Keratinocyte (primary cell): ENCODE measurements at regions not wholly inside any gene's neighbourhood (a gene's known extent, or its start where the extent isn't known, plus 50 kb on each side); places are given as distances from the start of the nearest gene placed in this dataset.

Experiments
- DNase-seq: peaks from one replicate; pipeline ENCODE4 v3.0.0-alpha.2; 2011; ENCODE audit warnings: low read depth, missing footprints, low spot score
- FAIRE-seq: peaks from 2 replicates; lab custom pipeline; 2011; peaks lifted over from hg19 to GRCh38; lab: Jason Lieb, UNC
- H2AFZ ChIP-seq: 2 replicates; pipeline ENCODE4 v1.6.0; 2012; ENCODE audit warnings: low read length, control low read depth, inconsistent platforms; ENCODE audit not compliant: control insufficient read depth
- H3K27ac ChIP-seq: 2 replicates; pipeline ENCODE4 v1.5.1; 2011; ENCODE audit warnings: low read length; ENCODE audit not compliant: control insufficient read depth, insufficient read depth
- H3K27me3 ChIP-seq: 3 replicates; pipeline ENCODE4 v1.6.0; 2011; ENCODE audit warnings: low read length; ENCODE audit not compliant: control insufficient read depth, insufficient read depth; ENCODE audit errors: extremely low read depth
- H3K36me3 ChIP-seq, 2 experiments: 2 replicates in 1 of 2; 3 replicates in 1 of 2; pipeline ENCODE4 v1.5.1; 2011; ENCODE audit warnings: low read length in 2 of 2, mild to moderate bottlenecking in 1 of 2; ENCODE audit not compliant: control insufficient read depth in 2 of 2, insufficient read depth in 2 of 2; ENCODE audit errors: extremely low read depth in 1 of 2
- H3K4me1 ChIP-seq: 3 replicates; pipeline ENCODE4 v1.5.1; 2011; ENCODE audit warnings: low read length; ENCODE audit not compliant: control insufficient read depth, insufficient read depth; ENCODE audit errors: extremely low read depth
- H3K4me2 ChIP-seq: 3 replicates; pipeline ENCODE4 v1.6.0; 2011; ENCODE audit warnings: low read depth, low read length; ENCODE audit not compliant: control insufficient read depth, insufficient read depth; ENCODE audit errors: extremely low read depth
- H3K4me3 ChIP-seq, 3 experiments: fragments of 200-600 bp in 1 of 3; sonication (generic) in 1 of 3; 2 replicates in 2 of 3; 3 replicates in 1 of 3; pipeline ENCODE4 v1.5.1; 2011 to 2016; ENCODE audit warnings: low read length in 3 of 3, mild to moderate bottlenecking in 3 of 3, control low read depth in 2 of 3, inconsistent platforms in 1 of 3, low read depth in 1 of 3, mixed read lengths in 1 of 3, mixed run types in 1 of 3, moderate library complexity in 1 of 3; ENCODE audit not compliant: control insufficient read depth in 2 of 3, insufficient read depth in 2 of 3; ENCODE audit errors: extremely low read depth in 1 of 3
- H3K79me2 ChIP-seq: 2 replicates; pipeline ENCODE4 v1.6.0; 2012; ENCODE audit warnings: low read length; ENCODE audit not compliant: control insufficient read depth, insufficient read depth
- H3K9ac ChIP-seq: 3 replicates; pipeline ENCODE4 v1.6.0; 2011; ENCODE audit warnings: low read length; ENCODE audit not compliant: control insufficient read depth, insufficient read depth; ENCODE audit errors: extremely low read depth
- H3K9me1 ChIP-seq: 3 replicates; pipeline ENCODE4 v1.6.0; 2011; ENCODE audit warnings: low read length; ENCODE audit not compliant: control insufficient read depth, insufficient read depth; ENCODE audit errors: extremely low read depth
- H3K9me3 ChIP-seq: 2 replicates; pipeline ENCODE4 v1.5.1; 2012; ENCODE audit warnings: low read depth, low read length; ENCODE audit not compliant: control insufficient read depth
- H4K20me1 ChIP-seq: 3 replicates; pipeline ENCODE4 v1.6.0; 2011; ENCODE audit warnings: low read length; ENCODE audit not compliant: control insufficient read depth, insufficient read depth; ENCODE audit errors: extremely low read depth
- EZH2 ChIP-seq: IDR thresholded peaks from one replicate; pipeline ENCODE4 v1.6.1; 2012; ENCODE audit warnings: inconsistent platforms, mild to moderate bottlenecking, low read length, moderate library complexity
- dilution Hi-C: fragments of 300-500 bp; cut with MboI; formaldehyde crosslinking; loops from one replicate; pipeline ENCODE4 v1.7.0; 2020; ENCODE audit warnings: low sequenced_read_pairs; ENCODE audit not compliant: extremely low pct_ligation_motif_present
- TF ChIP-seq, protein P1 (sequence below), 3 experiments: IDR thresholded peaks in 1 of 3; conservative IDR thresholded peaks in 1 of 3; optimal IDR thresholded peaks in 1 of 3; 2 replicates in 2 of 3; 3 replicates in 1 of 3; pipeline versions ENCODE3 to v1.5.1; 2011; ENCODE audit warnings: low read length in 3 of 3, mild to moderate bottlenecking in 3 of 3, moderate library complexity in 2 of 3, control low read depth in 1 of 3, inconsistent platforms in 1 of 3; ENCODE audit not compliant: insufficient read depth in 2 of 3; ENCODE audit errors: extremely low read depth in 1 of 3

DNA sequence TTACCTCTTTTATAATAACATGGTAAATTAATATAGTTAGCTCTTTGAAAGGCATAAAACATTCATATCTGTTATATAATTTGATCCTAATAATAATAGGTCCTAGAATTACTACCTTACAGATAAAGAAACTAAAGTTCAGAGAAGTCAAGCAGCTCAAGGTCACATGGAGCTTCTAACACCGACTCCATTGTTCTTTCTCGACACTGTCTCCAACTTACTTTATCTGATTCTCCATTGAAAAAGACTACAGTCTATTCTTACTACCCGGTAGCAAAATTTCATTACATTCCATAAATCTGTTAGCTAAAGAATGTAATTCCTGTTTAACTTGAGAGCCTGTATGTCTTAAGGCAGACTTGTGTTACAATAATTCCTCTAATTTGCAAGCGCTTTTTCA is 96.3 kb upstream of the TMEM161B start:
- dilution Hi-C loops, result no loop called here
- no peak overlapping the region for H2AFZ ChIP-seq
- DNase-seq (no peak), FAIRE-seq (no peak)
- H3K27ac ChIP-seq, result no peak overlapping the region
- no peaks in the 10 kb centered on the region for H3K9me1 ChIP-seq
- no peak overlapping the region for H3K9ac ChIP-seq
- H3K36me3 ChIP-seq, result no peaks in the 10 kb centered on the region
- H3K4me3 ChIP-seq, result no peak overlapping the region
- H3K4me2 ChIP-seq, result no peak overlapping the region
- no peaks in the 10 kb centered on the region for H3K27me3 ChIP-seq
- no peaks in the 10 kb centered on the region for H3K79me2 ChIP-seq
- H3K4me1 ChIP-seq, result no peaks in the 10 kb centered on the region
- H4K20me1 ChIP-seq, result no peaks in the 10 kb centered on the region
- TF ChIP-seq, protein P1, sequence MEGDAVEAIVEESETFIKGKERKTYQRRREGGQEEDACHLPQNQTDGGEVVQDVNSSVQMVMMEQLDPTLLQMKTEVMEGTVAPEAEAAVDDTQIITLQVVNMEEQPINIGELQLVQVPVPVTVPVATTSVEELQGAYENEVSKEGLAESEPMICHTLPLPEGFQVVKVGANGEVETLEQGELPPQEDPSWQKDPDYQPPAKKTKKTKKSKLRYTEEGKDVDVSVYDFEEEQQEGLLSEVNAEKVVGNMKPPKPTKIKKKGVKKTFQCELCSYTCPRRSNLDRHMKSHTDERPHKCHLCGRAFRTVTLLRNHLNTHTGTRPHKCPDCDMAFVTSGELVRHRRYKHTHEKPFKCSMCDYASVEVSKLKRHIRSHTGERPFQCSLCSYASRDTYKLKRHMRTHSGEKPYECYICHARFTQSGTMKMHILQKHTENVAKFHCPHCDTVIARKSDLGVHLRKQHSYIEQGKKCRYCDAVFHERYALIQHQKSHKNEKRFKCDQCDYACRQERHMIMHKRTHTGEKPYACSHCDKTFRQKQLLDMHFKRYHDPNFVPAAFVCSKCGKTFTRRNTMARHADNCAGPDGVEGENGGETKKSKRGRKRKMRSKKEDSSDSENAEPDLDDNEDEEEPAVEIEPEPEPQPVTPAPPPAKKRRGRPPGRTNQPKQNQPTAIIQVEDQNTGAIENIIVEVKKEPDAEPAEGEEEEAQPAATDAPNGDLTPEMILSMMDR (optimal IDR thresholded peaks at IDR 0.05 in 1 of 3, IDR thresholded peaks at IDR 0.05 in 1 of 3, conservative IDR thresholded peaks at IDR 0.05 in 1 of 3; ENCODE audit: extremely low read depth in 1 of 3, insufficient read depth in 2 of 3, low read length in 3 of 3), result no peak
- TF ChIP-seq EZH2, result no peak
- H3K9me3 ChIP-seq, result no peaks in the 10 kb centered on the region

DNA sequence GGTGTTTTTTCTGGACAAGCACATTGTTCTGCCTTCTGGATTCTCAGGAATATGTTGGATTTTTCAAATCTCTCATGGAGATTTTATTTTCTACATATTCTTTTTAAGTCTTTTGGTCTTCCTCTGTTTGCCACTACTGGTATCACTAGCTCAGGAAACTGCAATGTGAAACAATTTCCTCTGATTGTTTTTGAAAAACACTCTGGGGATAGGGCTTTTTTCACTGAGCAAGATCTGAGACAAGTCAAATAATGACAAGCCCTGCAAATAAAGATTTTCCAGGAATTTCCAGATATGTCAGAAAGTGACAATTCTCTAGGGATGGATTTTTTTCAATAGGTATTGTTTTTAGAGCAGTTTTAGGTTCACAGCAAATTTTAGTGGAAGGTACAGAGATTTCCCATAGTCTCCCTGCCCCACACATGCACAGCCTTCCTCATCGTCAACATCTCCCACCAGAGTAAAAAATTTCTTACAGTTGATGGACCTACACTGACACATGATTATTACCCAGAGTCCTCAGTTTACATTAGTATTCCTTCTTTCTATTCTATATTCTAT is 86.9 kb upstream of the TMEM161B start:
- Histone ChIP-seq H3K4me1 (no peaks in the 10 kb centered on the region), H3K4me2 (no peak overlapping the region), H3K27me3 (no peaks in the 10 kb centered on the region), H3K9ac (no peak overlapping the region), H3K27ac (no peak overlapping the region), H3K4me3 (no peak overlapping the region), H2AFZ (no peak overlapping the region), H3K36me3 (no peaks in the 10 kb centered on the region), H3K79me2 (no peaks in the 10 kb centered on the region), H4K20me1 (no peaks in the 10 kb centered on the region), H3K9me3 (no peaks in the 10 kb centered on the region), H3K9me1 (no peaks in the 10 kb centered on the region)
- no peak for DNase-seq
- TF ChIP-seq, protein P1 (optimal IDR thresholded peaks at IDR 0.05 in 1 of 3, IDR thresholded peaks at IDR 0.05 in 1 of 3, conservative IDR thresholded peaks at IDR 0.05 in 1 of 3; ENCODE audit: extremely low read depth in 1 of 3, insufficient read depth in 2 of 3, low read length in 3 of 3), result no peak
- no peak for TF ChIP-seq EZH2
- FAIRE-seq, result no peak
- dilution Hi-C loops, result no loop called here
